GM12872 (cell line): ENCODE measurements at regions not wholly inside any gene's neighbourhood (a gene's known extent, or its start where the extent isn't known, plus 50 kb on each side); places are given as distances from the start of the nearest gene placed in this dataset.

Experiments
- TF ChIP-seq, protein P1 (sequence below): IDR thresholded peaks from 3 replicates; pipeline ENCODE4 v1.5.1; 2011; ENCODE audit warnings: low read depth, mild to moderate bottlenecking, low read length, moderate library complexity; ENCODE audit not compliant: insufficient read depth

DNA sequence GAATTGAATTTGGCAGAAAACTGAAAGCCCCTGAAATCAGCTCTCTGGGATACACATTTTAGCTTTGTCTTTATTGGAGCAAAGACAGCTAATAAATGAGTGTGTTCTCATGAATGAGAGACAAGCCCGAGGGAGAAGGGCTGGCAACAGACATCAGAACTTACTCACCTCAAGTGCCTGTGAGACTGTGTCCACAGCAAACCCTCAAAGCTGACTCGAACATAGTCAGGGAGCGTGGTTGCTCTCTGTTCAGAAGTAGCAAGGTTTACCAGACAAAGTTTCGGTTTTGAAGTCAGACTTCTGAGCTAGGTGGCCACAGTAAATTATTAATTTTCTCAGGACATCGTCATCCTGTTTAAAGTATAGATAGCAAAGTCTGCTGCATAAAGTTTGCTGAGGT, 207.9 kb downstream of the CMPK2 start:
- TF ChIP-seq, protein P1, sequence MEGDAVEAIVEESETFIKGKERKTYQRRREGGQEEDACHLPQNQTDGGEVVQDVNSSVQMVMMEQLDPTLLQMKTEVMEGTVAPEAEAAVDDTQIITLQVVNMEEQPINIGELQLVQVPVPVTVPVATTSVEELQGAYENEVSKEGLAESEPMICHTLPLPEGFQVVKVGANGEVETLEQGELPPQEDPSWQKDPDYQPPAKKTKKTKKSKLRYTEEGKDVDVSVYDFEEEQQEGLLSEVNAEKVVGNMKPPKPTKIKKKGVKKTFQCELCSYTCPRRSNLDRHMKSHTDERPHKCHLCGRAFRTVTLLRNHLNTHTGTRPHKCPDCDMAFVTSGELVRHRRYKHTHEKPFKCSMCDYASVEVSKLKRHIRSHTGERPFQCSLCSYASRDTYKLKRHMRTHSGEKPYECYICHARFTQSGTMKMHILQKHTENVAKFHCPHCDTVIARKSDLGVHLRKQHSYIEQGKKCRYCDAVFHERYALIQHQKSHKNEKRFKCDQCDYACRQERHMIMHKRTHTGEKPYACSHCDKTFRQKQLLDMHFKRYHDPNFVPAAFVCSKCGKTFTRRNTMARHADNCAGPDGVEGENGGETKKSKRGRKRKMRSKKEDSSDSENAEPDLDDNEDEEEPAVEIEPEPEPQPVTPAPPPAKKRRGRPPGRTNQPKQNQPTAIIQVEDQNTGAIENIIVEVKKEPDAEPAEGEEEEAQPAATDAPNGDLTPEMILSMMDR = no peak

DNA sequence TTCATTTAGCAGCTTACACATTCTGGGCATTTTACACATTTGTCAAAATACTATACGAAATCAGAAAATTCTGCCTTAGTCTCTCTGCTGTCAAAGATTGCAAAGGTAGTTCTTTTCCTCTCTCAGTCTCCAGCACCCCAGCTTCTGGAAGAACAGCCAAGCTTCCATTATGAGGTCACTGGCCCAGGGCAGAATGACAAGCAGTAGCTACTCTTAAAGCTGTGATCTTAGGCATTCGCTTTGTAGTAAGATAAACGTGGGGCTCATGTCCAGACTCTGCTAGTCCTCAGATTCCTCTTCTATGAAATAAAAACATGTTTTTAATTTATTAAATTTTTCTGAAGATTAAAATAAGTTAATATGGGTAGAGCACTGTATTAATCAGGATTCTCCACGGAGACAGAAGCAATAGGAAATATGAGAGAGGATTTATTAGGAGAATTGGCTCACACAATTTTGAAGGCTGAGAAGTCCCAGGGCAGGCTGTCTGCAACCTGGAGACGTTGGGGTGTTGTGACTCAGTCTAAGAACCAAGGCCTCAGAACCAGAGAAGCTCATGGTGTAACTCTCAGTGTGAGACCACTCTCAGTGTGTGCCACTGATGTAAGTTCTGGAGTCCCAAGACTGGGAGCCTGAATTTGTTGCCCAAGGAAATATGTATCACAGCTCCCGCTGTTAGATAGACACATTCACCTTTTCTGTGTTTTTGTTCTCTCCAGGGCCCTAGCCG, 201.2 kb downstream of the CMPK2 start:
- TF ChIP-seq, protein P1 = no peak

DNA sequence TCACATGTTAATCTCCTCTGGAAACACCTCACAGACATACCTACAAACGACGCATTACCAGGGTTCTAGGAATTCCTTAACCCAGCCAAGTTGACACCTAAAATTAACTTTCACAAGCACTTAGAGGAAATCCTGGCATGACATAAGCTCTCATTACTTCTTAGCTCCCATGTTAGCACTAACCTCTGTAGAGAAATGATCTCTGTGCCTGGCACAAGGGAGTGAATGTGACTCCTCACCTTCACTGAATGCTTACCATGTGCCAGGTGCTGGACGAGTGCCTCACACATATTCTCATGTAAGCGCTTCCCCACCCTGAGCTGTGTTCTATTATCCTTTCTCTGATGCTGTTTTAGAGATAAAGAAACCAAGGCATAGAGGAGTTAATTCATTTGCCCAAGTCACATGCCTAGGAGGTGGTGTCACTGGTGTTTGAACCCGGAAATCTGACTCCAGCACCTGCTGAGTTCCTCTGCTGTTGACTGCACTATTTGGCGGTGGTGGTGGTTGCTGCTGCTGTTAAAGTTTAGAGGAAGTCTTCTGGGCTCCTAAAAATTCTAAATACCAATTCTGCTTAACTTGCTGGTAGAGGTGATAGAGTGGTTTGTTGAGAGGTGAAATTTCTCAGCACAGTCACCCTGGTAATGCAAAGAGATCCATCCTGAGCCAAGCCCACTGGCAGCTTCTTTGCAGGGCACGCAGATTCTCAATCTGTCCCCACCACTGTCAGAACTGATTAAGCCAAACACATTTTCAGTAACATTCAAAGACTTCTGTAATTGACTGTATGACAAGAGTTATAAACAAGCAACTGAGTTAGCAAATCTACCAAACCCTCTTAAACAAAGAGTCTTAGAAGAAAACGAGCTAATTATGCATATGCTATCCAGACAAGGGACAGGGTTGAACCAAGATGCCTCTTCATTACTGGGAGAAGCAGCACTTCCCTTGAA, 200.3 kb downstream of the CMPK2 start:
- TF ChIP-seq, protein P1 = no peak

DNA sequence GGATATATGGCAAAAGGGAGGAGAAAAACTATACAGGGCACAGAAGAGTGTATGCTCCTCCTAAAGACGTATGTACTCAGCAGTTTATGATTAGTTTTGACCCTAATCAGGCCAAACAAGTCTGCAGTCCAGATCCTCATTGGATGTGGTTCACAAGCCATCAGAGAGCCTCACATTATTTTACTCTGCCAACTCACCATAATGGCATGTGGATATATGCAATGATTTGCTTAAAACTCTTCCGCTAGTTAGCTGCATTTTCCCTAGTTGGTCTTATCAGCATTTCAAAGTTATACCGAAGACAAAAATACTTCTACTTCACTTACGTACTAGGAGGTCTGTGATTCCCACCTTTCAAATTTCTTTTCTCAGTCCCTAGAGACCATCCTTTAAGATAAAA, 198.4 kb downstream of the CMPK2 start:
- TF ChIP-seq, protein P1 = no peak

DNA sequence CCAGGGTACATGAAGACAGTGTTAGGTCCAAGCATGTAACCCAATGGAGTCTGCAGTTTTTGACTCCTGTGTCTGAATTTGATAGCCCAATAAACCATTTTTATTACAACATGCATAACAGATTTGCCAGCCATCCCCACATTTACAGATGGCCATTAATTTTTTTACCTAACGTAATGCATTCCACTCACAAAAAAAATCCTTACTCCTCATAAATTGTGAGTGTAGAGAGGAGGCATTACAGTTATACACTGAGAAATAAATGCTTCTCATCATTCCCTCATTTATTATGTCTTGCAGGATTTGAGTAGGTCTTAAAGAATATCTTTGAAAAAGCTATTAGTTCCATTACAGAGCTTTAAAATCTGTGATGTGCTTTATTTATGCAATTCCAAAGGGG, 193.8 kb downstream of the CMPK2 start:
- TF ChIP-seq, protein P1 = no peak

DNA sequence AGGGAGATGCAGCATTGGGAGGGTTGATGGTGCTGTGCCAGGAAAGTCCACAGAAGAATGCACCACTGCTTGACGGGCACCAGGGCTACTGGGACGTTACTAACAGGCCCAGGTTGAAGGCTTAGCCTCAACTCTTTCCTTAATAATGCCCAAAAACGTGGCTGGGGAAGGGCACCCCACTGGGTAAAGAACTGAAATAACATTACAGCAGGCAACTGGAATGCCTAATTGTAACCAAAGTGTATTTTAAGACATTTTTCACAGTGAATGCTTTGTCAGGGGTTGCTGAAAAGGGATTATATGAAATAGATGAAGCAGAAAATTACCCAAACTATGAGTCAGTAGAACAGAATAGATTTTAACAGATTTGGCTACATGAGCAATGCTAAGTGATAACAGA, 191.3 kb downstream of the CMPK2 start:
- TF ChIP-seq, protein P1 = no peak

DNA sequence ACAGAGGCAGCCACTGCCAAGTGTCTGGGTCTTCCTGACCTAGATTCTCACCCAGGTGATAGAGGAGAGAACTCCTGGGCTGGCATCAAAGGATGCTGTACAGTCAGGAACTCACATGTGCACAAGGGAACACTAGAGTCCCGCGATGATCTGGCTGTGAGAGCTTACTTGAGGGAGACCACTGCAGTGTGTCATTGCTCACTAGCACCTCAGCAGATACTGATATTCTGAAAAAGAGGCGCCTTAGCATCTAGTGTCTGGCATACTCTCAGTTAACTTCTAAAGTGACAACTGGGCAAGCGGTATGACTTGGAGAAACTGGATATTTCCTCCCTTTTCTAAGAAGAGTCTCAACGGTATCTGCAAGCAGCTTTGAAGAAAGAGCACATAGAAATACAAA, 189.9 kb downstream of the CMPK2 start:
- TF ChIP-seq, protein P1 = no peak
